ENCODE measurements at regions not wholly inside any gene's neighbourhood (a gene's known extent, or its start where the extent isn't known, plus 50 kb on each side); places are given as distances from the start of the nearest gene placed in this dataset.

DNA sequence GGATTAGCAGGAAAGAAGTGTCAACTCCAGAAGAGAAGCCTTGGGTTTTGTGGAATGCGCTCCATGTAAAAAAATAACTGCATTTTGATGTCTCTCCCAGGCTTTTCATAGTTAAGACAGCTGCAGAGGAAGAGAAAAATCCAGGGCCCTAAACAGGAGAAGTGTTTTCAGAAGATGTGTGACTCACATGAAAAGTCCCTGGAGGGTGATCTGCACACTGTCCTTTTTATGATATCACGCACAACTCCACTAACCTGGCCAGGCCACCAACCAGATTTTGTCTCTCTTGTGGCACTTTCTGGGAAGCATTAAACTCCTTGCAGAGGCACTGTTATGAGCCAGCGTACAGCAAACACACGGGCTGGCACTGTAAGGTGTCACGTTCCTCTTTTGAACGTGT lies 267.3 kb downstream of the FGF9 start:
- H3K27ac ChIP-seq (ENCODE audit: low read depth, low read length): no peak overlapping the region
- no peaks in the 10 kb centered on the region for H3K4me1 ChIP-seq (ENCODE audit: control insufficient read depth, insufficient read depth, low read length)
- no peaks in the 10 kb centered on the region for H3K36me3 ChIP-seq (ENCODE audit: control insufficient read depth, insufficient read depth, low read length)
- H3K9me3 ChIP-seq (ENCODE audit: control insufficient read depth, insufficient read depth, low read depth, low read length): peaks cover 22% of the 10 kb centered on the region
- no peak overlapping the region for H3K9ac ChIP-seq (ENCODE audit: low read length)
- H3K27me3 ChIP-seq (ENCODE audit: control insufficient read depth, insufficient read depth, low read length): no peaks in the 10 kb centered on the region
- no peak overlapping the region for H3K4me3 ChIP-seq (ENCODE audit: low read depth, low read length)

- H3K27me3 ChIP-seq (ENCODE audit: control insufficient read depth, insufficient read depth, low read length): no peaks in the 10 kb centered on the region
Observed at GRCh38 chr13:21938636-21939035, 267.8 kb downstream of the FGF9 start.

DNA sequence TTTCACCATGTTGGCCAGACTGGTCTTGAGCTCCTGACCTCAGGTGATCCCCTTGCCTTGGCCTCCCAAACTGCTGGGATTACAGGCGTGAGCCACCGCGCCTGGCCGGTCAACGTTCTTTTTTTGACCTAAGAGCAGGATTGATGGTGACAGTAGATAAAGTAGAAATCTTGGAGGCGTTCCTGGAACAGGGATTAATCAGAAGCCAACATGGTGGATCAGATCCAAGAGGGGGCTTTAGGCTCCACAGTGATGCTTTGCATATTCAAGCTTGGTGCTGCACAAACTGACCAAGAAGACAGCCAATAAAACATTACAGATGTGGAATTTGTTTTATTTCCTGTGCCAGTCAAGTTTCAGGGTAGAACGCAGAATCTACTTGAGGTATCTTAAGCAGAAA lies 271.2 kb downstream of the FGF9 start:
- H3K4me3 ChIP-seq (ENCODE audit: low read depth, low read length): no peak overlapping the region
- no peak overlapping the region for H3K27ac ChIP-seq (ENCODE audit: low read depth, low read length)
- H3K4me1 ChIP-seq (ENCODE audit: control insufficient read depth, insufficient read depth, low read length): no peaks in the 10 kb centered on the region
- H3K9me3 ChIP-seq (ENCODE audit: control insufficient read depth, insufficient read depth, low read depth, low read length): peaks cover 49% of the 10 kb centered on the region
- H3K36me3 ChIP-seq (ENCODE audit: control insufficient read depth, insufficient read depth, low read length): no peaks in the 10 kb centered on the region
- no peaks in the 10 kb centered on the region for H3K27me3 ChIP-seq (ENCODE audit: control insufficient read depth, insufficient read depth, low read length)
- H3K9ac ChIP-seq (ENCODE audit: low read length): no peak overlapping the region

More at GRCh38 chr13:21938636-21939035, 267.8 kb downstream of the FGF9 start:
- Histone ChIP-seq H3K36me3 (ENCODE audit: control insufficient read depth, insufficient read depth, low read length) (no peaks in the 10 kb centered on the region), H3K9ac (ENCODE audit: low read length) (no peak overlapping the region), H3K4me3 (ENCODE audit: low read depth, low read length) (no peak overlapping the region), H3K4me1 (ENCODE audit: control insufficient read depth, insufficient read depth, low read length) (no peaks in the 10 kb centered on the region), H3K27ac (ENCODE audit: low read depth, low read length) (no peak overlapping the region), H3K9me3 (ENCODE audit: control insufficient read depth, insufficient read depth, low read depth, low read length) (peaks cover 25% of the 10 kb centered on the region)

DNA sequence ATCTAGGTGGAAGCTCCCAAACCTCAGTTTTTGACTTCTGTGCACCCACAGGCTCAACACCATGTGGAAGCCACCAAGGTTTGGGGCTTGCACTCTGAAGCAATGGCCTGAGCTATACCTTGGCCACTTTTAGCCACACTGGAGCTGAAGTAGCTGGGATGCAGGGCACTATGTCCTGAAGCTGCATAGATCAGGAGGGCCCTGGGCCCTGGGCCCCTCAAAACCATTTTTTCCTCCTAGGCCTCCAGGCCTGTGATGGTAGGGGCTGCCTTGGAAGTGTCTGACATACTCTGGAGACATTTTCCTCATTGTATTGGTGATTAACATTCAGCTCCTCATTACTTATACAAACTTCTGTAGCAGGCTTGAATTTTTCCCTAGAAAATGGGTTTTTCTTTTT lies 273.7 kb downstream of the FGF9 start:
- H3K4me1 ChIP-seq (ENCODE audit: control insufficient read depth, insufficient read depth, low read length): no peaks in the 10 kb centered on the region
- no peak overlapping the region for H3K9ac ChIP-seq (ENCODE audit: low read length)
- no peaks in the 10 kb centered on the region for H3K36me3 ChIP-seq (ENCODE audit: control insufficient read depth, insufficient read depth, low read length)
- no peaks in the 10 kb centered on the region for H3K27me3 ChIP-seq (ENCODE audit: control insufficient read depth, insufficient read depth, low read length)
- no peak overlapping the region for H3K4me3 ChIP-seq (ENCODE audit: low read depth, low read length)
- no peak overlapping the region for H3K27ac ChIP-seq (ENCODE audit: low read depth, low read length)
- peaks cover 57% of the 10 kb centered on the region for H3K9me3 ChIP-seq (ENCODE audit: control insufficient read depth, insufficient read depth, low read depth, low read length)

- Histone ChIP-seq H3K27me3 (ENCODE audit: control insufficient read depth, insufficient read depth, low read length) (no peaks in the 10 kb centered on the region), H3K4me3 (ENCODE audit: low read depth, low read length) (no peak overlapping the region), H3K36me3 (ENCODE audit: control insufficient read depth, insufficient read depth, low read length) (no peaks in the 10 kb centered on the region), H3K4me1 (ENCODE audit: control insufficient read depth, insufficient read depth, low read length) (no peaks in the 10 kb centered on the region), H3K9me3 (ENCODE audit: control insufficient read depth, insufficient read depth, low read depth, low read length) (peaks cover 57% of the 10 kb centered on the region), H3K9ac (ENCODE audit: low read length) (no peak overlapping the region), H3K27ac (ENCODE audit: low read depth, low read length) (no peak overlapping the region)
Observed at GRCh38 chr13:21945195-21945594, 274.3 kb downstream of the FGF9 start.

GRCh38 chr13:21946964-21947363 lies 276.1 kb downstream of the FGF9 start:
- H3K27ac ChIP-seq (ENCODE audit: low read depth, low read length): no peak overlapping the region
- H3K4me1 ChIP-seq (ENCODE audit: control insufficient read depth, insufficient read depth, low read length): no peaks in the 10 kb centered on the region
- H3K27me3 ChIP-seq (ENCODE audit: control insufficient read depth, insufficient read depth, low read length): no peaks in the 10 kb centered on the region
- H3K9me3 ChIP-seq (ENCODE audit: control insufficient read depth, insufficient read depth, low read depth, low read length): peaks cover 52% of the 10 kb centered on the region
- H3K36me3 ChIP-seq (ENCODE audit: control insufficient read depth, insufficient read depth, low read length): no peaks in the 10 kb centered on the region
- H3K9ac ChIP-seq (ENCODE audit: low read length): no peak overlapping the region
- no peak overlapping the region for H3K4me3 ChIP-seq (ENCODE audit: low read depth, low read length)

GRCh38 chr13:21948769-21949474 lies 278.0 kb downstream of the FGF9 start:
- no peaks in the 10 kb centered on the region for H3K36me3 ChIP-seq (ENCODE audit: control insufficient read depth, insufficient read depth, low read length)
- H3K27me3 ChIP-seq (ENCODE audit: control insufficient read depth, insufficient read depth, low read length): no peaks in the 10 kb centered on the region
- H3K27ac ChIP-seq (ENCODE audit: low read depth, low read length): no peak overlapping the region
- H3K4me1 ChIP-seq (ENCODE audit: control insufficient read depth, insufficient read depth, low read length): no peaks in the 10 kb centered on the region
- H3K9me3 ChIP-seq (ENCODE audit: control insufficient read depth, insufficient read depth, low read depth, low read length): peaks cover 34% of the 10 kb centered on the region
- H3K9ac ChIP-seq (ENCODE audit: low read length): no peak overlapping the region
- H3K4me3 ChIP-seq (ENCODE audit: low read depth, low read length): no peak overlapping the region

- Histone ChIP-seq H3K9ac (ENCODE audit: low read length) (no peak overlapping the region), H3K27ac (ENCODE audit: low read depth, low read length) (no peak overlapping the region), H3K9me3 (ENCODE audit: control insufficient read depth, insufficient read depth, low read depth, low read length) (peaks cover 31% of the 10 kb centered on the region), H3K4me3 (ENCODE audit: low read depth, low read length) (no peak overlapping the region), H3K4me1 (ENCODE audit: control insufficient read depth, insufficient read depth, low read length) (no peaks in the 10 kb centered on the region), H3K27me3 (ENCODE audit: control insufficient read depth, insufficient read depth, low read length) (no peaks in the 10 kb centered on the region), H3K36me3 (ENCODE audit: control insufficient read depth, insufficient read depth, low read length) (no peaks in the 10 kb centered on the region)
Observed at GRCh38 chr13:21949818-21950429, 279.1 kb downstream of the FGF9 start.

DNA sequence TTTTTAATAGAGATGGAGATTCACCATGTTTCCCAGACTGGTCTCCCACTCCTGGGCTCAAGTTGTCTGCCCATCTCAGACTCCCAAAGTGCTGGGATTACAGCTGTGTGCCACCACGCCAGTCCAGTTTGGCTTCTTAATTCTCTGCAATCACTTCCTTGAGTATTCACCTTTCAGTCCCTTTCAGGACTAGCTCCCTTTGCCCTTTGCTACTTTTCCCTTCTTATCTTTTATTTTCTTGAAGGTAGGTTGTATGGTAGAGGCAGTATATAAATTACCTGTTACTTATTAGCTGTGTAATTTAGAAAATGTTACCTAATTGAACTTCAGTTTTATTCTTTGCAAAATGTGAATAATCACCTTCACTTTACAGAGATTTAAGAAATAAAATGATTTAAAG lies 285.8 kb downstream of the FGF9 start:
- Histone ChIP-seq H3K27me3 (ENCODE audit: control insufficient read depth, insufficient read depth, low read length) (no peaks in the 10 kb centered on the region), H3K27ac (ENCODE audit: low read depth, low read length) (no peak overlapping the region), H3K9me3 (ENCODE audit: control insufficient read depth, insufficient read depth, low read depth, low read length) (peaks cover 18% of the 10 kb centered on the region)

GRCh38 chr13:21957833-21958232 lies 287.0 kb downstream of the FGF9 start:
- Histone ChIP-seq H3K9me3 (ENCODE audit: control insufficient read depth, insufficient read depth, low read depth, low read length) (peaks cover 18% of the 10 kb centered on the region), H3K36me3 (ENCODE audit: control insufficient read depth, insufficient read depth, low read length) (no peaks in the 10 kb centered on the region), H3K27ac (ENCODE audit: low read depth, low read length) (no peak overlapping the region), H3K9ac (ENCODE audit: low read length) (no peak overlapping the region), H3K27me3 (ENCODE audit: control insufficient read depth, insufficient read depth, low read length) (no peaks in the 10 kb centered on the region), H3K4me3 (ENCODE audit: low read depth, low read length) (no peak overlapping the region), H3K4me1 (ENCODE audit: control insufficient read depth, insufficient read depth, low read length) (no peaks in the 10 kb centered on the region)

More for the DNA sequence above, 285.8 kb downstream of the FGF9 start:
- Histone ChIP-seq H3K9ac (ENCODE audit: low read length) (no peak overlapping the region), H3K4me1 (ENCODE audit: control insufficient read depth, insufficient read depth, low read length) (no peaks in the 10 kb centered on the region), H3K36me3 (ENCODE audit: control insufficient read depth, insufficient read depth, low read length) (no peaks in the 10 kb centered on the region), H3K4me3 (ENCODE audit: low read depth, low read length) (no peak overlapping the region)

DNA sequence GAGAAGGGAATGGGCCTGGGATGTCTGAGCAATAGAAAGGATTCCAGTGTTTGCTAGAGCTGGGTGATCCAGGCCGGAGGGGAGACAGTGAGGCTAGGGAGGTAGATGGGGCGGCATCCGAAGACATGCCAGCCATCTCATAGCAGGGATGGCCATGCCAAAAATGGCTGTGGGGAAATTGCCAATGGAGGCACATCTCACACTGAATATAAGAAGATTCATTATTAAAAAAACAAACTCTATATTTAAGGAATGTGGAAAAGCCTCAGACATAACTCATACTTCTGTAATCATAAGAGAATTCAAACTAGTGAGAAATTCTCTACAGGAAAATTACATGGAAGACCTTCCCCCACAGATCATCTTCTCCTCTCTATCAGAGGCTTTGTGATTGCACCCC lies 289.2 kb downstream of the FGF9 start:
- H3K4me1 ChIP-seq (ENCODE audit: control insufficient read depth, insufficient read depth, low read length): no peaks in the 10 kb centered on the region

More for the DNA sequence above, 289.2 kb downstream of the FGF9 start:
- no peaks in the 10 kb centered on the region for H3K27me3 ChIP-seq (ENCODE audit: control insufficient read depth, insufficient read depth, low read length)
- H3K36me3 ChIP-seq (ENCODE audit: control insufficient read depth, insufficient read depth, low read length): no peaks in the 10 kb centered on the region
- H3K9me3 ChIP-seq (ENCODE audit: control insufficient read depth, insufficient read depth, low read depth, low read length): peaks cover 9% of the 10 kb centered on the region; the same call in 1 of the 2 replicates
- no peak overlapping the region for H3K27ac ChIP-seq (ENCODE audit: low read depth, low read length)
- no peak overlapping the region for H3K9ac ChIP-seq (ENCODE audit: low read length)
- H3K4me3 ChIP-seq (ENCODE audit: low read depth, low read length): no peak overlapping the region
